Stomach (tissue), 8 donors: ENCODE measurements at regions not wholly inside any gene's neighbourhood (a gene's known extent, or its start where the extent isn't known, plus 50 kb on each side); places are given as distances from the start of the nearest gene placed in this dataset.

ENCODE experiments used
- DNase-seq, 2 donors: peaks; one replicate each; pipeline versions ENCODE4 v3.0.0 to v3.0.0-alpha.2; 2013 to 2019
- H3K27ac ChIP-seq, 5 donors: fragments of 200-600 bp in 4 of 5; sonication (generic) in 4 of 5; one replicate each; pipeline ENCODE4 v1.5.1; 2013 to 2019; ENCODE audit warnings: mild to moderate bottlenecking in 1 of 5, moderate library complexity in 1 of 5
- H3K27me3 ChIP-seq, 3 donors: fragments of 200-600 bp; sonication (generic); one replicate each; pipeline ENCODE4 v1.5.1; 2017 to 2019; ENCODE audit warnings: mixed run types in 1 of 3
- H3K36me3 ChIP-seq, 4 donors: fragments of 200-600 bp; sonication (generic); 1 replicate in 3 of 4; 2 replicates in 1 of 4; pipeline ENCODE4 v1.5.1; 2016 to 2019
- H3K4me1 ChIP-seq, 4 donors: fragments of 200-600 bp; sonication (generic); one replicate each; pipeline ENCODE4 v1.5.1; 2016 to 2019
- H3K4me3 ChIP-seq, 4 donors: fragments of 200-600 bp; sonication (generic) in 3 of 4; one replicate each; pipeline ENCODE4 v1.5.1; 2016 to 2019; ENCODE audit warnings: mild to moderate bottlenecking in 1 of 4
- H3K9me3 ChIP-seq, 4 donors: fragments of 200-600 bp; sonication (generic); one replicate each; pipeline ENCODE4 v1.5.1; 2016 to 2019
- CTCF ChIP-seq, 7 experiments: fragments of 450-650 bp in 4 of 7; fragments of 200-600 bp in 3 of 7; sonication (generic) in 3 of 7; IDR thresholded peaks; one replicate each; pipeline ENCODE4 v1.5.1; 2016 to 2019; ENCODE audit warnings: antibody characterized with exemption in 7 of 7, control low read depth in 2 of 7, mild to moderate bottlenecking in 1 of 7
- EP300 ChIP-seq: sonication (generic); formaldehyde crosslinking; IDR thresholded peaks from one replicate; pipeline ENCODE4 v1.6.1; 2017; ENCODE audit warnings: antibody characterized with exemption
- POLR2A ChIP-seq, 4 donors: fragments of 450-650 bp; IDR thresholded peaks; one replicate each; pipeline ENCODE4 v1.6.1; 2016; ENCODE audit warnings: antibody characterized with exemption in 4 of 4, control low read depth in 2 of 4, mild to moderate bottlenecking in 1 of 4, moderate library complexity in 1 of 4
- POLR2AphosphoS5 ChIP-seq, 3 donors: sonication (generic); formaldehyde crosslinking; IDR thresholded peaks; one replicate each; pipeline ENCODE4 v1.6.1; 2016; ENCODE audit warnings: antibody characterized with exemption in 3 of 3
- WGBS, 5 donors: extraction: QIAGEN DNeasy Blood & Tissue Kit in 3 of 5; methylation state at CpG; one replicate each; pipeline versions ENCODE4 v1.1.5 to v1.1.7; 2013 to 2018; 5-methylcytosine and 5-hydroxymethylcytosine counted together
- intact Hi-C: fragments of 100-400 bp; cut with DNase I; formaldehyde crosslinking; loops from one replicate; pipeline ENCODE4 v1.15.1; 2023; ENCODE audit warnings: low total_unique reads
- donor health status: healthy with polysubstance abuse.
- donor health status: Bipolar disorder and iron deficiency.
- donor health status: healthy.

DNA sequence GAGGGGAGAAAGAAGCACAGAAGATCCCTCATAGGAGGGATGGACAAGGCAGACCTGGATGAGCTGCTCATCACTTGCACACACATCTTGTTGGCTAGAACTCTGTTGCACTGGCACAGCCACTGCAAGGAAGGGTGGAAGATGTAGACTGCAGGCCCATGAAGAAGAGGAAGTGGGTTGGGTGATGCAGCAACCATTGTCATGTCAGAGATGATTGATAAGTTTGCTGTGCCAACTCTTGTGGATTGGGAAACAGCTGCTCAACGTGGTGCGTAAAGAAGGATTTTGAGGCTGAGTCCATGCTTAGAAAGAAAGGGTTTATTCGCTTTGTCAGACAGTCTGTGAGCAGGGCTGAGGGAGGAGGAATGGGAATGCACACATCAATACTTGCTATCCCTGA, 161.4 kb upstream of the MPHOSPH6 start:
- H3K27ac ChIP-seq, result peak overlapping the region in 2 of 5 donors; percentile 71
- H3K36me3 ChIP-seq, result no peaks in the 10 kb centered on the region
- H3K9me3 ChIP-seq, result no peaks in the 10 kb centered on the region
- WGBS, 5 donors, result 58 to 83% (median 74%) methylated on average over 3 of the region's 3 CpGs
- intact Hi-C loops, result no loop called here
- no peak for DNase-seq
- no peaks in the 10 kb centered on the region for H3K27me3 ChIP-seq
- H3K4me3 ChIP-seq, result no peak overlapping the region
- TF ChIP-seq CTCF (IDR thresholded peaks at IDR 0.05) (no peak), POLR2AphosphoS5 (IDR thresholded peaks at IDR 0.05) (no peak), POLR2A (IDR thresholded peaks at IDR 0.05) (no peak), EP300 (no peak)
- H3K4me1 ChIP-seq, result peaks cover 13 to 32% (median 21%) of the 10 kb centered on the region in 4 donors

DNA sequence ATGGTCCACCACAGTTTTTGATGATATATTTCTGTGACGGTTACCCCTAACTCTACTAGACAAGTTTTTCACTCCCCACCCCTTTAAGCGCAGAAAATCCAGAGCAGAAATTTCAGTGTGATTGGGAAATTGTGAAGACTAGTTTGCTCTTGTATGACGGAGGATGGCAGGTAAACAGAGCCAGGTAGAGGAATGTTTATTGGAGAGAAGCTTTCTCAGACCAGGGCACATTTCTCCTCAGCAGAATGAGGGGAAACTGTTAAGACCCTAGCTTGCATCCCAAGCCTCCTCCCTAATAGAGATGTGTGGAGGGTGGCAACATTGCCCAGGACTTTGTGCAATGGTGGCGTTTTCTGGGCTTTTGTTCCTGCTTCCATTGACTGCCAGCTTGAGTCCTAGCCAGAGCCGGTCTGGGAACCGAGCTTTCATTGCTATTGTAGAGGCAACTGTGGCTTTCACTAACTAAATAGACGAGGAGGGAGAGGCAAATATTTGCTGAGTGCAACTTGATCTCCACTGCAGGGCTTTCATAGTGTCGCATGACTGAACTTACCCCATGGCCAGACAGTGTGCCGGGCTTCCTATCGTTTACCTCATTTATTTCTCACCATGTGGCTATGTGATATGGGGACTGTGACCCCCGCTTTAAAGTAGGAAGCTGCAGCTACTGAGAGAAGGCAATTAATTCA, 159.6 kb upstream of the MPHOSPH6 start:
- Histone ChIP-seq H3K4me3 (no peak overlapping the region), H3K27ac (peak overlapping the region; percentile 54 to 71 (median 66)), H3K36me3 (no peaks in the 10 kb centered on the region), H3K9me3 (no peaks in the 10 kb centered on the region), H3K27me3 (no peaks in the 10 kb centered on the region), H3K4me1 (peaks cover 13 to 32% (median 21%) of the 10 kb centered on the region in 4 donors)
- 29 to 49% (median 40%) methylated on average over 11 of the region's 11 CpGs for WGBS, 5 donors
- intact Hi-C loops, result no loop called here
- peak; percentile 82 to 83 for DNase-seq
- TF ChIP-seq EP300 (no peak), POLR2AphosphoS5 (IDR thresholded peaks at IDR 0.05) (peak in 2 of 3 donors; percentile 42), CTCF (IDR thresholded peaks at IDR 0.05) (no peak)

DNA sequence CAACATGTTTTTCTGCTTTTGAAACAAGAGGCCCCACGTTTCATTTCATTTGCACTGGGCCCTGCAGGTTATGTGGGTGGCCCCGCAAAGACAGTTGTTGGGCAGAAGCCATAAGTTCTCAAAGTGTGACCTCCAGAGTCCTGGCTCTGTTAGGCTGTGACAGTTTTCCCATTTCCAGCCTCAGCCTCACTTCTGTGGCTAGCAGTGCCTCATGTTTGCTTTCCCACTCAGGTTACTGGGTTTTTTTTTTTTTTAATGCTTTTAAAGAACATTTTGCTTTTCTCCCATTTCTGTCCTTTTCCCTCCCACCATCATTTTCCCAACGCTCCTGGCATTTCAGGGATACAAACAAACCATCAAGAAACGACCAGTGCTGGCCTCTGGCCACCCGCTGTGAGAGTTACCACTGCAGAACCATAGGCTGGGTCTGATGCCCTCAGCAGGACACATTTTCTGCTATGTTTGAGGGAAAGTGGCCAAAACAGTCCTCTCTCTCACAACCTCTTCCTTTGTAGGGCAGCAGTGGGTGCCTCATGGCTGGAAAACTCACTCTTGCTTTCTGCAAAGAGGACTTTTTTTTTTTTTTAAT, 159.0 kb upstream of the MPHOSPH6 start:
- DNase-seq, result no peak
- Histone ChIP-seq H3K36me3 (no peaks in the 10 kb centered on the region), H3K4me3 (no peak overlapping the region), H3K4me1 (peaks cover 13 to 32% (median 21%) of the 10 kb centered on the region in 4 donors), H3K27me3 (no peaks in the 10 kb centered on the region), H3K9me3 (no peaks in the 10 kb centered on the region), H3K27ac (peak overlapping the region; percentile 54 to 71 (median 66))
- WGBS, 5 donors, result 30 to 51% (median 33%) methylated on average over 5 of the region's 5 CpGs
- TF ChIP-seq CTCF (IDR thresholded peaks at IDR 0.05) (no peak), EP300 (no peak), POLR2A (IDR thresholded peaks at IDR 0.05) (no peak), POLR2AphosphoS5 (IDR thresholded peaks at IDR 0.05) (no peak)
- intact Hi-C loops, result no loop called here

DNA sequence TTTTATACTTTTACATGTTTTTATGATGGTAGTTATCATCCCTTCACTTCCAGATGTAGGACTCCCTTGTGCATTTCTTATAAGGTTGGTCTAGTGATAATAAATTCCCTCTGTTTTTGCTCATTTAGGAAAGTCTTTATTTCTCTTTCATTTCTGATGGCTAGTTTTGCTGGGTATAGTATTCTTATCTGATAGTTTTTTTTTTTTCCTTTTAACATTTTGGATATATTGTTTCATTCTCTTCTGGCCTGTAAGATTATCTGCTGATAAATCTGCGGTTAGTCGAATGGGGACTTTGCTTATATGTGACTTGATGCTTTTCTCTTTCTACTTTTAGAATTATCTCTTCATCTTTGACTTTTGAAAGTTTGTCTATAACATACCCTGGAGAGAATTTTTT, 153.1 kb upstream of the MPHOSPH6 start:
- no peak for DNase-seq
- Histone ChIP-seq H3K27ac (no peak overlapping the region), H3K27me3 (no peaks in the 10 kb centered on the region), H3K36me3 (no peaks in the 10 kb centered on the region), H3K4me3 (no peak overlapping the region), H3K9me3 (peaks cover 0 to 9% (median 7%) of the 10 kb centered on the region in 4 donors), H3K4me1 (peaks cover 0 to 6% (median 0%) of the 10 kb centered on the region in 4 donors)
- WGBS, 5 donors, result 98 to 99% (median 99%) methylated on average over 2 of the region's 2 CpGs
- intact Hi-C loops, result no loop called here
- no peak for TF ChIP-seq POLR2A (IDR thresholded peaks at IDR 0.05)
- TF ChIP-seq CTCF (IDR thresholded peaks at IDR 0.05), result no peak
- TF ChIP-seq EP300, result no peak
- TF ChIP-seq POLR2AphosphoS5 (IDR thresholded peaks at IDR 0.05), result no peak
